Activated naive CD8-positive, alpha-beta T cell (primary cell): ENCODE measurements at regions not wholly inside any gene's neighbourhood (a gene's known extent, or its start where the extent isn't known, plus 50 kb on each side); places are given as distances from the start of the nearest gene placed in this dataset.
"Not testable (repeated sequence)": the region's sequence is repeated elsewhere in the genome, so short reads cannot be mapped to it uniquely, and the experiment has no call there.

Source experiments
- H3K27ac Mint-ChIP-seq: one replicate; pipeline ENCODE4 v1.8.0; 2021; ENCODE audit warnings: mixed read lengths
- H3K27me3 Mint-ChIP-seq: one replicate; pipeline ENCODE4 v1.8.0; 2021; ENCODE audit warnings: mixed read lengths
- H3K36me3 Mint-ChIP-seq: one replicate; pipeline ENCODE4 v1.8.0; 2021; ENCODE audit warnings: mixed read lengths
- H3K4me1 Mint-ChIP-seq: one replicate; pipeline ENCODE4 v1.8.0; 2021; ENCODE audit warnings: low read depth, mixed read lengths
- H3K4me3 Mint-ChIP-seq: one replicate; pipeline ENCODE4 v1.8.0; 2021; ENCODE audit warnings: mild to moderate bottlenecking, mixed read lengths
- H3K9me3 Mint-ChIP-seq: one replicate; pipeline ENCODE4 v1.8.0; 2021; ENCODE audit warnings: low read depth, mixed read lengths

GRCh38 chr5:178063277-178063676 lies 50.1 kb upstream of the N4BP3 start:
- no peaks in the 10 kb centered on the region for H3K9me3 Mint-ChIP-seq
- H3K27me3 Mint-ChIP-seq, result no peaks in the 10 kb centered on the region

GRCh38 chr5:178058321-178059012 lies 54.9 kb upstream of the N4BP3 start:
- H3K27me3 Mint-ChIP-seq, result no peaks in the 10 kb centered on the region
- no peak overlapping the region for H3K4me3 Mint-ChIP-seq
- H3K9me3 Mint-ChIP-seq, result no peaks in the 10 kb centered on the region
- peaks cover 4% of the 10 kb centered on the region for H3K4me1 Mint-ChIP-seq
- H3K27ac Mint-ChIP-seq, result no peak overlapping the region
- H3K36me3 Mint-ChIP-seq, result no peaks in the 10 kb centered on the region

More at GRCh38 chr5:178063277-178063676, 50.1 kb upstream of the N4BP3 start:
- Mint-ChIP-seq H3K36me3 (no peaks in the 10 kb centered on the region), H3K27ac (no peak overlapping the region), H3K4me1 (peaks cover 16% of the 10 kb centered on the region), H3K4me3 (no peak overlapping the region)

GRCh38 chr5:178057839-178058238 lies 55.5 kb upstream of the N4BP3 start:
- Mint-ChIP-seq H3K4me3 (no peak overlapping the region), H3K9me3 (no peaks in the 10 kb centered on the region), H3K36me3 (no peaks in the 10 kb centered on the region), H3K4me1 (peaks cover 4% of the 10 kb centered on the region), H3K27me3 (no peaks in the 10 kb centered on the region), H3K27ac (no peak overlapping the region)

GRCh38 chr5:178056935-178057334 lies 56.4 kb upstream of the N4BP3 start:
- Mint-ChIP-seq H3K36me3 (no peaks in the 10 kb centered on the region), H3K4me3 (no peak overlapping the region), H3K27ac (no peak overlapping the region), H3K9me3 (no peaks in the 10 kb centered on the region), H3K4me1 (no peaks in the 10 kb centered on the region), H3K27me3 (no peaks in the 10 kb centered on the region)

DNA sequence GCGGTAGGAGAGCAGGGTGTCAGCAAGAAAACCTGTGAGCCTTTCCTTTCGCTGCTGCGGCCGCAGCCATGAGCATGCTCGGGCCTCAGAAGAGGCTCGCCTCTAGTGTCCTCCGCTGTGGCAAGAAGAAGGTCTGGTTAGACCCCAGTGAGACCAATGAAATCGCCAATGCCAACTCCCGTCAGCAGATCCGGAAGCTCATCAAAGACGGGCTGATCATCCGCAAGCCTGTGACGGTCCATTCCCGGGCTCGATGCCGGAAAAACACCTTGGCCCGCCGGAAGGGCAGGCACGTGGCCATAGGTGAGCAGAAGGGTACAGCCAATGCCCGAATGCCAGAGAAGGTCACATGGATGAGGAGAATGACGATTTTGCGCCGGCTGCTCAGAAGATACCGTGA lies 57.8 kb upstream of the N4BP3 start:
- not testable (repeated sequence) for H3K4me3 Mint-ChIP-seq, H3K36me3 Mint-ChIP-seq, H3K4me1 Mint-ChIP-seq, H3K27ac Mint-ChIP-seq, H3K9me3 Mint-ChIP-seq, H3K27me3 Mint-ChIP-seq

DNA sequence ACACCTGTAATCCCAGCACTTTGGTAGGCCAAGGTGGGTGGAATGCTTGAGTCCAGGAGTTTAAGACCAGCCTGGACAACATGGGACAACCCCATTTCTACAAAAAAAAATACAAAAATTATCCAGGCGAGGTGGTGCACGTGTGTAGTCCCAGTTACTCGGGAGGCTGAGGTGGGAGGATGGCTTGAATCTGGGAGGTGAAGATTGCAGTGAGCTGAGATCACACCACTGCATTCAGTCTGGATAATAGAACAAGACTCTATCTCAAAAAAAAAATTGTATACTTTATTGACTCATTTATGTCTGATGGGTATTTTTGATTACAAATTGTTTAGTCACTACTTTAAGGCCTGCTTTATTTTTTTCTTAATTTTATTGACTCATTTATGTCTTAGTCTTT lies 56.0 kb upstream of the PROP1 start:
- not testable (repeated sequence) for H3K27ac Mint-ChIP-seq, H3K27me3 Mint-ChIP-seq, H3K9me3 Mint-ChIP-seq, H3K4me3 Mint-ChIP-seq, H3K36me3 Mint-ChIP-seq, H3K4me1 Mint-ChIP-seq

DNA sequence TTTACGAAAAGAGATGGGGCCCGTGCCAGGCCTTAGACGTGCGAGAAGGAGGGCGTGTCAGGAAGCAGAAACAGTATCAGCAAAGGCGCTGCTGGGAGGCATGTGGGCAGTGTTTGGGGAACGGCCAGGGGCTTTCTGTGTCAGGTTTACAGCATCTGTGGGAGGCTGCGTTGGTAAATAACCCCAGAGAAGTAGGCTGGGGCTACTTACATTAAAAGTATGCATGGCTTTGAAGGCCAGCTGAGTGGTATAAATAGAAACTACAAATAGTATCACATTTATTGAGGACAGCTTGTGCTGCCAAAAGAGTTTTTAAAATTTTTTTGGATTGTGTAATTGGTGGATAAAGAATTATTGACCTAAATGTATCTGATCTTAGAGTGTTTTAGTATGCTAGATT lies 54.8 kb upstream of the PROP1 start:
- not testable (repeated sequence) for H3K27me3 Mint-ChIP-seq, H3K36me3 Mint-ChIP-seq, H3K4me1 Mint-ChIP-seq, H3K27ac Mint-ChIP-seq, H3K9me3 Mint-ChIP-seq, H3K4me3 Mint-ChIP-seq

GRCh38 chr5:178047943-178048342 lies 51.9 kb upstream of the PROP1 start:
- not testable (repeated sequence) for H3K4me3 Mint-ChIP-seq, H3K27me3 Mint-ChIP-seq, H3K9me3 Mint-ChIP-seq, H3K36me3 Mint-ChIP-seq, H3K4me1 Mint-ChIP-seq, H3K27ac Mint-ChIP-seq

DNA sequence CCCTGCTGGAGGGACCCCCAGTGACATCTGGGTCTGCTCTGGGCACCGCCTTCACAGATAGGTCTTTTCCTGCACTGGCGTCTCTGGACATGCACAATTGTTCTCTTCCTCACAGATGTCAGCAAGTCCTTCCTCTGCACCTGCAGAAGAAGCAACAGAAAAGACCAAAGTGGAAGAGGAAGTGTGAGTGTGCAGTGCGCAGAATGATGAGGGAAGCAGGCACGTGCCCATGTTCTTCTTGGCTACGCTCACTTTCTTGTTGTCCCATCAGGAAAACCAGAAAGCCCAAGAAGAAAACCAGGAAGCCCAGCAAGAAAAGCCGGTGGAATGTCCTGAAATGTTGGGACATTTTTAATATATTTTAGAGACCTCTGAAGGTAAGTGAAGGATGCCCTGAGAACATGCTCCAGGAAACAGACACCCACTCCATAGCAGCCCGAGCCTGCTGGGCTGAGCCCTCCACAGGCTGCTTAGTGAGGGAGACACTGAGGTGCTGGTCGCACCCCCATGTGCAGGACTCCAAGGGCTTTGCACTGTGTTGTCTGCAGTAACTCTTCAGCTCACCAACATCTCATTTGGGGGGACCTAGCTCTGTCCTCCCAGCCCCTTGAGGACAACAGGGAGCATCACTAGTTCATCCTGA lies 50.8 kb upstream of the PROP1 start:
- H3K4me1 Mint-ChIP-seq, H3K27ac Mint-ChIP-seq, H3K9me3 Mint-ChIP-seq, H3K36me3 Mint-ChIP-seq, H3K27me3 Mint-ChIP-seq: not testable (repeated sequence)
- peak overlapping the region; percentile 42 for H3K4me3 Mint-ChIP-seq

DNA sequence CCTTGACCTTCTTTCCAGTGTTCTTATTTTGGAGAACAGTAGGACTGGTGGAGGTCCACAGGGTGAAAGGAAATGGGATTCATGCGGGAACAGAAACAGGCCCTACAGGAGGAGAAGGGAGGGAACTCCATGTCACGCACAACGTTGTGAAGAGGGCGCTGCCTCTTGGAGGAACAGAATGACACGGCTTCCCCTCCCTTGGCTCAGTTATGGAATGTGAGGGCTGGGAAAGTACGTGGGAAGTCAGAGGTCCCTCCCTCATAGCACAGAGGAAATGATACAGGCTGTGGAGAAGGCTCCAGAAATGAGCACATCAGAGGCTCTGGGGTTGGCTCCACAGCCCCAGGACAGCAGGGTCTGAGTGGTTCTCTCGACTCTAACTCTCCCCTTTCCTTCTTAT lies 49.9 kb upstream of the PROP1 start:
- not testable (repeated sequence) for H3K36me3 Mint-ChIP-seq

More for the DNA sequence above, 49.9 kb upstream of the PROP1 start:
- not testable (repeated sequence) for H3K9me3 Mint-ChIP-seq, H3K4me1 Mint-ChIP-seq, H3K4me3 Mint-ChIP-seq, H3K27me3 Mint-ChIP-seq, H3K27ac Mint-ChIP-seq
